GM18907 (cell line): ENCODE measurements at regions not wholly inside any gene's neighbourhood (a gene's known extent, or its start where the extent isn't known, plus 50 kb on each side); places are given as distances from the start of the nearest gene placed in this dataset.

ENCODE experiments used
- ATAC-seq: cut with Tn5 transposase; IDR thresholded peaks from one replicate; pipeline ENCODE4 v1.9.1; 2021; ENCODE audit warnings: mild to moderate bottlenecking, moderate library complexity; ENCODE audit not compliant: unreplicated experiment

DNA sequence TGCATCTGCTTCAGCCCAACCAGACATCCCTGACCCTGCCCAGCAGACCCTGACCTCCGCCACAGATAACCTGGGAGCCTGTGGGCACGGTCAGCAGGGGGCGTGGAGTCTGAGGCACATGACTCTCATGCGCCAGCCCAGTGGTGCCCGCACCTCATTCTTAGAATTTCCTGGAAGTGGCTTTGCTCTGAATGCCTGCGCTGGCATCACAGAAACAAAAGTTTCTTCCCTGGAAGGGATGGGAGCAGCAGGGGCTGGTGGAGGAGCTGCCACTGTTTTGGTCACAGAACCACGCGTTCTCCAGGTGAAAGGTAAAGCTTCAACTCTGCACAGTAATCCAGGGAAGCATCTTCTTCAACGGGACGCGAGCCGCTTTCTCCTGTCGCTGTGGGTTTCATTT is 67.9 kb upstream of the DUSP22 start:
- ATAC-seq: no peak

GRCh38 chr6:225121-225721 is 67.1 kb upstream of the DUSP22 start:
- peak; percentile 27 for ATAC-seq

- no peak for ATAC-seq
These were observed 66.4 kb upstream of the DUSP22 start for GRCh38 chr6:225907-226306.

GRCh38 chr6:226516-227073 is 65.7 kb upstream of the DUSP22 start:
- peak; percentile 36 for ATAC-seq

- peak; percentile 34 for ATAC-seq
These were observed 65.1 kb upstream of the DUSP22 start for GRCh38 chr6:227074-227782.

GRCh38 chr6:227812-228338 is 64.4 kb upstream of the DUSP22 start:
- peak; percentile 33 for ATAC-seq

DNA sequence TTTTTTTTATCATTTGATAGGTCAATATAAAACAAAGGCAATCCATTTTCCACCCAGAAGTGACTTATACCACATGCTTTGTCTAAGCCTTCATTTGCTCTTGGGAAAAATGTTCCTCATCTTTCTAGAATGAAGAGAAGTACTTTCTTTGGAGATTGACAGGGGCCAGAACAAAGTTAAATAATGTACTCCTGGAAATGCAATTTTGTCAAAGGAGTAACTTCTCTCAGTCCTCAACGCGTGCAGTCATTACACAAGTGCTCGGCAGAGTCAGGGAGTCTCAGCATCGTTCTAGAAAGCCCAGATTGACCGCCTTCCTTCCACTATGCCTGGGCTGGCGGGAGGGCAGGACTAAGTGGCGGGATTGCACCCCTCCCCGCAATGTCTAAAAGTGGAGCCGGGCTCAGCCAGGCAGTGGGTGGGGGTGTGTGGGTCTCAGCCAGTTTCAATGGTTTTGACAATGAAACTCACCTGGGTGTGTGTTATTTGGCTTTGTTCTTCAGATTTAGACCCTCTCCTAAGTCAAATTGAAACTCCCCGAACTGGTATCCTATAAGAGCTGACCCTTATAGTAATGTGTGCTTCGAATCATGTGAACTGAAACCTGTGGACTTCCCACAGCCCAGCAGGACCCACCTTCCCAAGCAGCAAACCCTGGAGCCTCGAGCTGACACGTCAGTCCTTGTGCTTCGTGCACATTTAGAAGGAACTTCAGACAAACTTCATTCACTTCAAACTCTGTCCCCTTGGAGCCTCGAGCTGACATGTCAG is 63.2 kb upstream of the DUSP22 start:
- peak; percentile 26 for ATAC-seq

DNA sequence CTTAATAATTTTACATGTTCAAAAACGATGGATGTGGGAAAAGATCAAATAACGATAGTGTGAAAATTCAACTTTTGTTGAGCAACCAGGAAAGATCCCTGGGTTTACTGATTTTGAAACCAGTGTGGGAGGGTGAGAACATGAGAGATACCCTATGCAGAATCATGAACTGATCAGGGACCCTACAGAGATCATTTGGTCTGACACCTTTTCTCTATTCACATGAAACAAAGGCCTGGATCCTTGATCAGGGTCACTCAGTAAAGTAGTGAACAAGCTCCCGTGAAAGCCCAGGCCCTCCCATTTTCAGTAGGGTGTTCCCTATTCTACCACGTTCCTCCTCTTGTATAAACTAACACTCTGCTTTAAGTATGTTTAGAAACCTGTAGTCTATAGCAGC is 60.5 kb upstream of the DUSP22 start:
- ATAC-seq: no peak

DNA sequence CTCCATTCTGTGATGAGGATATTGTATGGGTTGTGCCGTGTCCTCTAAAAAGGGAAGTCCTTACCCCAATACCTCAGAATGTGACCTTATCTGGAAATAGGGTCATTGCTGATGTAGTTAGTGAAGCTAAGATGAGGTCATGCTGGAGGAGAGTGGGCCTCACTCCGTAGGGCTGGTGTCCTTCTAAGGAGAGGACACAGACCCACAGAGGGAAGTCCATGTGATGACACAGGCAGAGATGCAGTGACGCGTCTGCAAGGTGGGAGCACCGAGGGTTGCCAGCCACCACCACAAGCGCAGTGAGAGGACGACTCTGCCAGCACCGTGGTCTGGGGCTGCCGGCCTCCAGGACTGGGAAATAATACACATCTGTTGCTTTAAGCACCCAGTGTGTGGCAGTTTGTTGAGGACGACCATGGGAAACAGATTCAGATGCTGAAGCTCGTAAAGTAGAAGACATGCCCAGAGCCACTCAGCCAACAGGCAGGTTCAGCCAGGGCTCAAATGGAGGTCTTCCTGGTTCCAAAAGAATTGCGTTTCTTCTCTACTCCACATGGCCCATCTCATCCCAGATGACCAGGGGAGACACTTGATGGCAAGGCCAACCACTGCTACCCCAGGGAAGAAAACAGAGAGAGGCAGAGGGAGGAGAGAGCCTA is 59.2 kb upstream of the DUSP22 start:
- ATAC-seq: no peak

GRCh38 chr6:234706-235372 is 57.4 kb upstream of the DUSP22 start:
- no peak for ATAC-seq

GRCh38 chr6:235763-236360 is 56.4 kb upstream of the DUSP22 start:
- ATAC-seq: peak; percentile 65

DNA sequence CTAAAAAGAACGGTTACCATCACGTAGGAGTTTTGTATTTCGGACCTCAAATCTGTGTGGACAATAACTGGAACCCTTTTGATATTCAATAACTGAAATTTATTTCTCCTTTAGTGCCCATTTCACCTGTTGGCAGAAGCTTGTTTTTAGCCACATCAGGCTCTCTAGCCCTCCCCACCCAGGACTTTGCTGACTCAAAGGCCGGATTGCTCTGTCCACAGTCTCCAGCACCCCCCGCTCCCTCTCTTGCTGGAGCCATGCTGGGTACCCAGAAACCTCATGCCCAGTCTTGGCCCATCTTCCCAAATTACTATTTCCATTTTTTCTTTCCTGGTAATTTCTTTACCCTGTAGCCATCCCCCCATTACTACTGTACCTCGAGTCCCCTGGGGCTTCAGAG is 55.8 kb upstream of the DUSP22 start:
- no peak for ATAC-seq

GRCh38 chr6:240151-240550 is 52.1 kb upstream of the DUSP22 start:
- ATAC-seq: no peak

DNA sequence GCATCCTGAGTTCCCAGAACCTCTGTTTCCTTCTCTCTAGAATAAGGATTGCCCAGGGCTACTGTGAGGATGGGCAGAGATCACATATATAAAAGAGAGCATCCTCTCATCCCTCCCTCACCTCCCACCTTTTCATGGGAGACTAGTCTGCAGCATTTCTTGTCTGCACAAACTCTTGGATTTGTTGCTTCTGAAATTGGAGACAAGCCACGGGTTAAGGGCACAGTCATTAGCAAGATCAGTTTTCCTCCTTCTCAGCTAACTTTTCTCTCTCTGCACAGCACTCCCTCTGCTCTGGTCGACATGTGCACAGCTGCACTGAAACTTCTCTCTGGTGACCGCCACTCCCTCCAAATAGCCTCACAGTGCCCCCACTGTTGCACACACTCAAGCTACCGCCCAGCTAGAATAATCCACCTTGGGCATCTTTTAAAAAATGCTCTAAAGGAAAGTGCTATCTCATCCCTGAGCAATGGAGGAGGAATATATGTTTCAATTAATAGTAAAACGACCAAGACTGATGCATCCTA is 50.9 kb upstream of the DUSP22 start:
- no peak for ATAC-seq
